SK-N-SH (cell line): ENCODE measurements at regions not wholly inside any gene's neighbourhood (a gene's known extent, or its start where the extent isn't known, plus 50 kb on each side); places are given as distances from the start of the nearest gene placed in this dataset.

Source experiments
- CTCF ChIA-PET: fragments of 300-600, 350-600 bp; formaldehyde crosslinking; extraction: SDS; loops from one replicate; lab custom pipeline; 2021; lab: Yijun Ruan, JAX
- POLR2A ChIA-PET: fragments of 350-600 bp; sonication (Branson Sonifier 250); formaldehyde crosslinking; extraction: SDS; loops from one replicate; lab custom pipeline; 2020; ENCODE audit warnings: antibody characterized with exemption, inconsistent platforms; lab: Yijun Ruan, JAX
- DNase-seq: peaks from one replicate; pipeline ENCODE4 v3.0.0; 2012
- H2AFZ ChIP-seq: fragments of 200-600 bp; sonication (generic); 2 replicates; pipeline ENCODE4 v1.8.1; 2016; ENCODE audit warnings: antibody characterized with exemption, mild to moderate bottlenecking, low read depth
- H3F3A ChIP-seq: fragments of 200-600 bp; sonication (generic); replicated peaks from 2 replicates; pipeline ENCODE3; 2016; ENCODE audit warnings: antibody characterized with exemption, mild to moderate bottlenecking; ENCODE audit not compliant: insufficient read depth
- H3K27ac ChIP-seq, 2 experiments: fragments of 200-500 bp in 1 of 2; fragments of 200-600 bp in 1 of 2; sonication (Bioruptor generic) in 1 of 2; sonication (generic), shearing (Covaris generic) in 1 of 2; 2 replicates each; pipeline versions ENCODE4 v1.5.1 to v1.6.1; 2014 to 2016; ENCODE audit warnings: low read depth in 2 of 2, inconsistent platforms in 1 of 2, low read length in 1 of 2, mild to moderate bottlenecking in 1 of 2, mixed read lengths in 1 of 2
- H3K27me3 ChIP-seq: fragments of 200-600 bp; sonication (generic), shearing (Covaris generic); 2 replicates; pipeline ENCODE4 v1.6.1; 2016; ENCODE audit warnings: mixed run types; ENCODE audit not compliant: insufficient read depth
- H3K36me3 ChIP-seq, 2 experiments: fragments of 200-500 bp in 1 of 2; fragments of 200-600 bp in 1 of 2; sonication (Bioruptor generic) in 1 of 2; sonication (generic) in 1 of 2; replicated peaks in 1 of 2; 2 replicates each; pipeline versions ENCODE3 to v1.5.1; 2014 to 2016; ENCODE audit warnings: low read length in 1 of 2, mild to moderate bottlenecking in 1 of 2; ENCODE audit not compliant: insufficient read depth in 2 of 2, control insufficient read depth in 1 of 2
- H3K4me1 ChIP-seq, 2 experiments: fragments of 200-500 bp in 1 of 2; fragments of 200-600 bp in 1 of 2; sonication (Bioruptor generic) in 1 of 2; sonication (generic), shearing (Covaris generic) in 1 of 2; 2 replicates each; pipeline versions ENCODE4 v1.5.1 to v1.6.1; 2014 to 2016; ENCODE audit warnings: low read depth in 1 of 2, low read length in 1 of 2, mixed run types in 1 of 2; ENCODE audit not compliant: insufficient read depth in 2 of 2, control insufficient read depth in 1 of 2
- H3K4me2 ChIP-seq: fragments of 200-600 bp; sonication (generic), shearing (Covaris generic); 2 replicates; pipeline ENCODE4 v1.6.1; 2017; ENCODE audit warnings: mixed run types
- H3K4me3 ChIP-seq, 2 experiments: fragments of 200-500 bp in 1 of 2; fragments of 200-600 bp in 1 of 2; sonication (Bioruptor generic) in 1 of 2; sonication (generic), shearing (Covaris generic) in 1 of 2; 2 replicates each; pipeline versions ENCODE4 v1.5.1 to v1.8.1; 2014 to 2016; ENCODE audit warnings: low read depth in 2 of 2, inconsistent platforms in 1 of 2, low read length in 1 of 2, mild to moderate bottlenecking in 1 of 2, mixed read lengths in 1 of 2, moderate library complexity in 1 of 2
- H3K79me2 ChIP-seq: fragments of 200-600 bp; sonication (generic); 2 replicates; pipeline ENCODE4 v1.8.1; 2017; ENCODE audit warnings: mild to moderate bottlenecking; ENCODE audit not compliant: insufficient read depth
- H3K9ac ChIP-seq: fragments of 200-600 bp; sonication (generic); 2 replicates; pipeline ENCODE4 v1.6.1; 2017; ENCODE audit warnings: mixed run types
- H3K9me2 ChIP-seq: fragments of 200-600 bp; sonication (generic); 2 replicates; pipeline ENCODE4 v1.6.1; 2017; ENCODE audit warnings: mixed run types
- H3K9me3 ChIP-seq: fragments of 200-600 bp; sonication (generic); 2 replicates; pipeline ENCODE4 v1.6.1; 2017; ENCODE audit warnings: mixed run types, mild to moderate bottlenecking, moderate library complexity
- H4K20me1 ChIP-seq: fragments of 200-600 bp; sonication (generic); 2 replicates; pipeline ENCODE4 v1.6.1; 2017; ENCODE audit warnings: mild to moderate bottlenecking, mixed run types; ENCODE audit not compliant: insufficient read depth
- ELF1 ChIP-seq: IDR thresholded peaks from 2 replicates; pipeline ENCODE4 v1.4.0; 2012
- EP300 ChIP-seq, 2 experiments: IDR thresholded peaks; 2 replicates each; pipeline versions ENCODE4 v1.4.0 to v1.6.1; 2012; ENCODE audit warnings: borderline replicate concordance in 1 of 2, low read depth in 1 of 2, low read length in 1 of 2
- EZH2phosphoT487 ChIP-seq: fragments of 200-600 bp; sonication (generic); IDR thresholded peaks from 2 replicates; pipeline ENCODE4 v1.6.1; 2017; ENCODE audit warnings: low read depth, mixed run types, mild to moderate bottlenecking, antibody characterized with exemption, moderate library complexity, borderline replicate concordance
- FOSL2 ChIP-seq: IDR thresholded peaks from 2 replicates; pipeline ENCODE4 v1.4.0; 2012; ENCODE audit warnings: low read depth, mild to moderate bottlenecking, moderate library complexity, borderline replicate concordance
- FOXJ3 ChIP-seq: sonication (generic); formaldehyde crosslinking; IDR thresholded peaks from 2 replicates; pipeline ENCODE4 v1.5.1; 2020; ENCODE audit warnings: mild to moderate bottlenecking, missing genetic modification reagents
- GABPA ChIP-seq: IDR thresholded peaks from 2 replicates; pipeline ENCODE4 v1.4.0; 2012; ENCODE audit warnings: low read depth, mild to moderate bottlenecking
- MEF2A ChIP-seq: IDR thresholded peaks from 2 replicates; pipeline ENCODE4 v1.4.0; 2012; ENCODE audit warnings: low read depth, borderline replicate concordance
- NFIC ChIP-seq: IDR thresholded peaks from 2 replicates; pipeline ENCODE4 v1.4.0; 2012; ENCODE audit warnings: borderline replicate concordance
- RFX5 ChIP-seq: IDR thresholded peaks from 2 replicates; pipeline ENCODE4 v1.6.1; 2012; ENCODE audit warnings: mild to moderate bottlenecking, improper control_type of control experiment, low read length
- TAF1 ChIP-seq: IDR thresholded peaks from 2 replicates; pipeline ENCODE4 v1.6.1; 2012; ENCODE audit warnings: low read depth, mild to moderate bottlenecking, low read length, moderate library complexity, borderline replicate concordance
- USF2 ChIP-seq: fragments of 150-350 bp; IDR thresholded peaks from 2 replicates; pipeline ENCODE4 v1.6.1; 2017; ENCODE audit warnings: antibody characterized with exemption, low read length, low read depth, borderline replicate concordance
- WGBS: methylation state at CpG from one replicate; pipeline ENCODE4 v1.1.6; 2017; ENCODE audit warnings: low lambda C conversion rate; 5-methylcytosine and 5-hydroxymethylcytosine counted together
- TF ChIP-seq, protein P1 (sequence below): fragments of 150-350 bp; IDR thresholded peaks from 2 replicates; pipeline ENCODE4 v1.6.1; 2016; ENCODE audit warnings: mild to moderate bottlenecking, low read depth, low read length
- TF ChIP-seq, protein P2 (sequence below): IDR thresholded peaks from 2 replicates; pipeline ENCODE4 v1.4.0; 2012; ENCODE audit warnings: low read depth, borderline replicate concordance
- TF ChIP-seq, protein P3 (sequence below): IDR thresholded peaks from 2 replicates; pipeline ENCODE4 v1.4.0; 2012; ENCODE audit warnings: low read depth
- TF ChIP-seq, protein P4 (sequence below): IDR thresholded peaks from 2 replicates; pipeline ENCODE4; 2012

DNA sequence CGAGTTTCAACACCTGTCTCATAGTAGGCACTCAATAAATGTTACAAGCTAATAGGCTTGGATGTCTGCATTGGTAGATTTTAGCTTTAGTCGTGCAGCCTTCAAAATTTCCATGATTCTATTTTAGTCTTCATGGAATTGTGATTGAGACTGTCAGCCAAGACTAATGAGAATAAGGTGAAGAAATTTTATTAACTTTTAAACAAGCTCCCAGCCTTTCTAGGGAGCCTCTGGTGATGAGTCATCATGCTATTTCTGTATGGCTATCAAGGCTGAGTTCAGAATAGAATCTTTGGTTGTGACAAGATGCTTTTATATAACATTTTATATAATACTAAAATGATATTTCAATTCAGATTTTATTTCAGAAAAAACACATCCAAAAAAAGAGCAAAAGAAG lies 685.8 kb downstream of the GABRG1 start:
- Histone ChIP-seq H3K9me3 (no peaks in the 10 kb centered on the region), H3K9me2 (no peaks in the 10 kb centered on the region), H3K9ac (no peak overlapping the region), H3K79me2 (no peaks in the 10 kb centered on the region), H3K4me3 (no peak overlapping the region), H3K27ac (no peak overlapping the region), H3K27me3 (no peaks in the 10 kb centered on the region), H4K20me1 (no peaks in the 10 kb centered on the region), H2AFZ (no peak overlapping the region), H3K36me3 (no peaks in the 10 kb centered on the region), H3F3A (no peaks in the 10 kb centered on the region), H3K4me1 (no peaks in the 10 kb centered on the region), H3K4me2 (no peak overlapping the region)
- no peak for DNase-seq
- POLR2A ChIA-PET, result no interaction called here
- CTCF ChIA-PET, result interaction anchor here (1.0 to 1.1 kb wide), 2 partner anchors 15 to 36 kb away, joined by 3 read pairs; no protein-coding TSS in a partner anchor
- 6% methylated on average over 2 of the region's 2 CpGs for WGBS
- TF ChIP-seq, protein P1, sequence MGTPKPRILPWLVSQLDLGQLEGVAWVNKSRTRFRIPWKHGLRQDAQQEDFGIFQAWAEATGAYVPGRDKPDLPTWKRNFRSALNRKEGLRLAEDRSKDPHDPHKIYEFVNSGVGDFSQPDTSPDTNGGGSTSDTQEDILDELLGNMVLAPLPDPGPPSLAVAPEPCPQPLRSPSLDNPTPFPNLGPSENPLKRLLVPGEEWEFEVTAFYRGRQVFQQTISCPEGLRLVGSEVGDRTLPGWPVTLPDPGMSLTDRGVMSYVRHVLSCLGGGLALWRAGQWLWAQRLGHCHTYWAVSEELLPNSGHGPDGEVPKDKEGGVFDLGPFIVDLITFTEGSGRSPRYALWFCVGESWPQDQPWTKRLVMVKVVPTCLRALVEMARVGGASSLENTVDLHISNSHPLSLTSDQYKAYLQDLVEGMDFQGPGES, result no peak
- no peak for TF ChIP-seq EZH2phosphoT487
- TF ChIP-seq, protein P2, sequence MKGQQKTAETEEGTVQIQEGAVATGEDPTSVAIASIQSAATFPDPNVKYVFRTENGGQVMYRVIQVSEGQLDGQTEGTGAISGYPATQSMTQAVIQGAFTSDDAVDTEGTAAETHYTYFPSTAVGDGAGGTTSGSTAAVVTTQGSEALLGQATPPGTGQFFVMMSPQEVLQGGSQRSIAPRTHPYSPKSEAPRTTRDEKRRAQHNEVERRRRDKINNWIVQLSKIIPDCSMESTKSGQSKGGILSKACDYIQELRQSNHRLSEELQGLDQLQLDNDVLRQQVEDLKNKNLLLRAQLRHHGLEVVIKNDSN, result no peak

DNA sequence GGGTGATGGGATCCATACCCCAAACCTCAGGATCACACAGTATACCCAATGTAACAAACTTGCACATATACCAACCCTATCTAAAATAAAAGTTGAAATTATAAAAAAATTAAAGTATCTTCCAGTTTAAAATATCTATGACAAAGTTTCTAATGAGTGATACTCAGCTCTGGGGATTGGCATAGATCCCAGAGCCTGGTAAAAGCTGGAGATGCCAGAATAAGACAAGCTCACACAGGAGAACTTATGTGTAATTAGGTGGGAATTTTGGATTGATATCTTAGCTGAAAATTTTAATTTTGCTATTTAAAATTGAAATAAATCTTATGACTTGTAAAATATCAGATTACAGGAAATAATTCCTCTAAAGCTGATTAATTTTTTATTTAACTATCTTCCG lies 686.5 kb downstream of the GABRG1 start:
- no peaks in the 10 kb centered on the region for H4K20me1 ChIP-seq
- H3K27ac ChIP-seq, result no peak overlapping the region
- H2AFZ ChIP-seq, result no peak overlapping the region
- CTCF ChIA-PET, result interaction anchor here (1.4 kb wide), 1 partner anchor 16 kb away, joined by 4 read pairs; no protein-coding TSS in a partner anchor
- WGBS, result 69% methylated on average over 1 of the region's 1 CpG
- H3K27me3 ChIP-seq, result no peaks in the 10 kb centered on the region
- H3K9ac ChIP-seq, result no peak overlapping the region
- no peak for DNase-seq
- no peaks in the 10 kb centered on the region for H3K9me3 ChIP-seq
- no peaks in the 10 kb centered on the region for H3F3A ChIP-seq
- H3K4me2 ChIP-seq, result no peak overlapping the region
- H3K4me3 ChIP-seq, result no peak overlapping the region
- no peak for TF ChIP-seq RFX5
- no peak for TF ChIP-seq FOXJ3 (CRISPR knock-in tag)
- no peaks in the 10 kb centered on the region for H3K4me1 ChIP-seq
- H3K9me2 ChIP-seq, result no peaks in the 10 kb centered on the region
- POLR2A ChIA-PET, result no interaction called here
- no peaks in the 10 kb centered on the region for H3K36me3 ChIP-seq
- no peaks in the 10 kb centered on the region for H3K79me2 ChIP-seq

- ChIA-PET CTCF (no interaction called here), POLR2A (no interaction called here)
- 0% methylated on average over 1 of the region's 1 CpG for WGBS
- Histone ChIP-seq H3K9me2 (no peaks in the 10 kb centered on the region), H2AFZ (no peak overlapping the region), H3F3A (no peaks in the 10 kb centered on the region), H3K4me3 (no peak overlapping the region), H3K27me3 (no peaks in the 10 kb centered on the region), H3K36me3 (no peaks in the 10 kb centered on the region), H4K20me1 (no peaks in the 10 kb centered on the region), H3K9me3 (no peaks in the 10 kb centered on the region), H3K27ac (no peak overlapping the region), H3K9ac (no peak overlapping the region), H3K79me2 (no peaks in the 10 kb centered on the region), H3K4me1 (no peaks in the 10 kb centered on the region), H3K4me2 (no peak overlapping the region)
- DNase-seq, result no peak
- TF ChIP-seq TAF1, result no peak
- TF ChIP-seq FOSL2, result no peak
- no peak for TF ChIP-seq MEF2A
- TF ChIP-seq USF2, result no peak
- no peak for TF ChIP-seq GABPA
- no peak for TF ChIP-seq NFIC
- TF ChIP-seq ELF1, result no peak
- TF ChIP-seq EP300 (IDR thresholded peaks at IDR 0.05; ENCODE audit: borderline replicate concordance in 1 of 2, low read depth in 1 of 2, low read length in 1 of 2), result no peak
- TF ChIP-seq, protein P3, sequence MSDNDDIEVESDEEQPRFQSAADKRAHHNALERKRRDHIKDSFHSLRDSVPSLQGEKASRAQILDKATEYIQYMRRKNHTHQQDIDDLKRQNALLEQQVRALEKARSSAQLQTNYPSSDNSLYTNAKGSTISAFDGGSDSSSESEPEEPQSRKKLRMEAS, result no peak
- TF ChIP-seq, protein P4, sequence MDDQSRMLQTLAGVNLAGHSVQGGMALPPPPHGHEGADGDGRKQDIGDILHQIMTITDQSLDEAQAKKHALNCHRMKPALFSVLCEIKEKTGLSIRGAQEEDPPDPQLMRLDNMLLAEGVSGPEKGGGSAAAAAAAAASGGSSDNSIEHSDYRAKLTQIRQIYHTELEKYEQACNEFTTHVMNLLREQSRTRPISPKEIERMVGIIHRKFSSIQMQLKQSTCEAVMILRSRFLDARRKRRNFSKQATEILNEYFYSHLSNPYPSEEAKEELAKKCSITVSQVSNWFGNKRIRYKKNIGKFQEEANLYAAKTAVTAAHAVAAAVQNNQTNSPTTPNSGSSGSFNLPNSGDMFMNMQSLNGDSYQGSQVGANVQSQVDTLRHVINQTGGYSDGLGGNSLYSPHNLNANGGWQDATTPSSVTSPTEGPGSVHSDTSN, result no peak
Measured at GRCh38 chr4:45425135-45425534, 698.7 kb downstream of the GABRG1 start.
